ENCODE measurements at regions not wholly inside any gene's neighbourhood (a gene's known extent, or its start where the extent isn't known, plus 50 kb on each side); places are given as distances from the start of the nearest gene placed in this dataset.
A peak's percentile ranks its signal among the peaks of the same experiment; 100 is the strongest.
"Not testable (repeated sequence)": the region's sequence is repeated elsewhere in the genome, so short reads cannot be mapped to it uniquely, and the experiment has no call there.

DNA sequence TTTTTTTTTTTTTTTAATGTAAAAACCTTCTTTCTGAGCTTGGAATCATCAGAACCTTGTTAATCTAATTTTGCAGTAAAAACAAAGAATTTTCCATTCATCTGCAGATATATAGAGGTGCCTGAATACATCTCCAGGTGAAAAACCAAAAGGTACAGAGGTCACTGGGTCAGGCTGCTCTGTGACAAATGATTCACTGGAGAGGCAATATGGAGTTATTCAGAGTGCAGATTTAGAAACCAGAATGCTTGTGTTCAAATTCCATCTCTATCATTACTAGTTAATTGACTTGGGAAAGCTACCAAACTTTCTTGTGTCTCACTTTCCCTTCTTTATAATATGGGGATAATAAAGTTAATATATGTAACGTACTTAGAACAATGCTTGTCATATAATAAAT lies 51.5 kb upstream of the C1orf53 start:
- in situ Hi-C loops (cut with HindIII; ENCODE audit: low pct_unique_long_range_greater_than_20kb, low sequenced_read_pairs) = no loop called here
- no peak for DNase-seq (ENCODE audit: low read depth, low spot score)

DNA sequence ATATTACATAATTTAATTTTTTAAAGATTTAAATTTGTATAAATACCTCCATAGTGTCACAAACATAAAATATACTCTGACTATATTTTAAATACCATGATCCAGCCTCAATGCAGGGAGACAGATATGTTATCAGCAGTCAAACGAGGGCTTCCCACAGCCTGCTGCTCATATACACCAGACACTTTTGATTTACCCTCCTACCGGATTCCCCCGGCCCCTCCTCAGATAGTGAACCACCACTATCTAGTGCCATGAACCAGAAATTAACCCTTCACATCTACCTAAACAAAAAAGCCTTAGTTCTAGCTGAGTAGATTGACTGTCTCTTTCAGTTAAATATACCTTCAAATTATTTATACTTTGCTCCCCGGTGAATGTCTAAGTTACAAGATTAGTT lies 52.4 kb upstream of the C1orf53 start:
- in situ Hi-C loops (cut with HindIII; ENCODE audit: low pct_unique_long_range_greater_than_20kb, low sequenced_read_pairs) = no loop called here
- no peak for DNase-seq (ENCODE audit: low read depth, low spot score)

DNA sequence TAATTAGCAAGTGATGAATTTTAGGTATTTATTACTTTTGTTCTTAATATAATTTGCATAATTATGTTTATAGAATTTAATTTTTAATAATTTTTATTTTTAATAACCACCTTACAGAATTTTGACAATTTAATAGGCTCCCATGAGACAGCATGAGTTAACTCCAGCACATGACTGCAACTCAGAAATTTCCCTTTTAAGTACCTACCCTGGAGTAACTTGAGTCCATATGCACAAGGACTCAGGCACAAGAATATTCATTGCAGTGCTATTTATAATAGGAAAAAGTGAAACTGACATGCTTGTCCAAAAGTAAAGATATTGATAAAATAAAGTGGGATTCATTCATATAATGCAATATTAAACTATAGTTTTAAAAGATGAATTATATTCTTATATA lies 54.1 kb upstream of the C1orf53 start:
- in situ Hi-C loops (cut with HindIII; ENCODE audit: low pct_unique_long_range_greater_than_20kb, low sequenced_read_pairs) = no loop called here
- no peak for DNase-seq (ENCODE audit: low read depth, low spot score)

DNA sequence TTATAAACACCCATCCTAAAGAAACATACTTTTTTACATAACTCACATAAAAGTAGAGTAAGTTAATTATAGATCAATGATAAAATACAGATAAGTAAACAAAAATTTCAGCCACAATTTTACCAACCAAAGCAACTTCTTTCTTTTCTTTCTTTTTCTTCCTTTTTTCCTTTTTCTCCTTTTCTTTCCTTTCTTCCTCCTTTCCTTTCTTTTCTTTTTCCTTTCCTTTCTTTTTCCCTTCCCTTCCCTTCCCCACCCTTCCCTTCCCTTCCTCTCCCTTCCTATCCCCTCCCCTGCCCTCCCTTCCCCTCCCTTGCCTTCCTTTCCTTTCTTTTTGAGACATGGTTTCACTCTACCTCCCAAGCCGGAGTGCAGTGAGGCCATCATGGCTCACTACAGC lies 56.5 kb upstream of the C1orf53 start:
- DNase-seq (ENCODE audit: low read depth, low spot score) = no peak
- in situ Hi-C loops (cut with HindIII; ENCODE audit: low pct_unique_long_range_greater_than_20kb, low sequenced_read_pairs) = no loop called here

DNA sequence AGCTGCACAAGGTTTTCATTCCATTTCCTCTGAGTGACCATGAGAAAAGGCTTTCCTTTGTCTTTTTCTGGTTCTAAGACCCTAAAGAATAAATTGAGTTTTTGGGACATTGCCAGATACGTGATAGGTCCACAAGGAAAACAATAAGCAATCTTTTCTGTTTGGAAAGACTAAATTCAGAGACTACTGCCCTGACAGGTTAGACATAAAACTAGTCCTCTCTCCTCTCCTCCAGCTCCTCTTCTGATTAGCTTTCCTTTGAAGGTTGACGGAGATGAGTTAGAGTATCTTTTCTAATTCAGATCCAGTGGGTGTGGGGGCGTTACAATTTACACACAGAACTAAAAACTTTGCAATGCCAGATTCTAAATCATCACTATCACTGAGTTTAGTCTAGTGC lies 57.8 kb upstream of the C1orf53 start:
- DNase-seq (ENCODE audit: low read depth, low spot score) = no peak
- in situ Hi-C loops (cut with HindIII; ENCODE audit: low pct_unique_long_range_greater_than_20kb, low sequenced_read_pairs) = no loop called here

DNA sequence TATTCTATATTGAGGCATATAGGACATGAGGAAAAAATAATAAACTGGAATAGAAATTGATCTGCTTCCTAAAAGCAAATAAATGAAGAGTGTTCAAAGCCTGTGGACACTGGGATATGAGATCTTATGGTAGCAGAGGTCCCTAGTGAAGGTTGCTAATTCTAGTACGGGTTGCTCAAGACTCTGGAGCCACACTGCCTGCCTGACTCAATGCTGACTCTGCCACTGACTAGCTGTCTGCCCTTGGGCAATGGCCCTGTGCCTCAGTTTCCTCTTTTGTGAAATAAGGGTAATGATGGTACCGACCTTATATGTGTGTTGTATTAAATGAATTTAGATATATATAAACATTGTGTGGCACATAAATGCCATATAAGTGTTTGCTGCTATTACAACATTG lies 59.0 kb upstream of the C1orf53 start:
- DNase-seq (ENCODE audit: low read depth, low spot score) = no peak
- in situ Hi-C loops (cut with HindIII; ENCODE audit: low pct_unique_long_range_greater_than_20kb, low sequenced_read_pairs) = no loop called here

DNA sequence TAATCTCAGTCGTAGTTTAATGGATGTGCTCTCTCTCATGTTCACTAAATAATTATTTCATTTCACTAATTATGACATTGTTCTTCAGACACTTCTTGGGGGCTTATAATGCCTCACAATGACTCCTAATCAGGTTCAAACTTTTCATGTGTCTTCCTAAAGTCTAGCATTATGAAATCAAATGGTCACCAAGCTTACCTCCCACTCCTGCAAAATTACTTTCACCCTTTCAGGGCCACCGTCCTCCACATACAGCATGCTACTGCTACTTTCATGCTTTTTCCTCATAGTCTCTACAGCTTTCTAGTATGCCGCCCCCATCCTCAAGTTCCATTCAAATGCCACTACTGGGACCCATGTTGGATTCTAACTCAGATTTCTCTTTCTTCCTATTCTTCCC lies 59.8 kb upstream of the C1orf53 start:
- in situ Hi-C loops (cut with HindIII; ENCODE audit: low pct_unique_long_range_greater_than_20kb, low sequenced_read_pairs) = no loop called here
- no peak for DNase-seq (ENCODE audit: low read depth, low spot score)

DNA sequence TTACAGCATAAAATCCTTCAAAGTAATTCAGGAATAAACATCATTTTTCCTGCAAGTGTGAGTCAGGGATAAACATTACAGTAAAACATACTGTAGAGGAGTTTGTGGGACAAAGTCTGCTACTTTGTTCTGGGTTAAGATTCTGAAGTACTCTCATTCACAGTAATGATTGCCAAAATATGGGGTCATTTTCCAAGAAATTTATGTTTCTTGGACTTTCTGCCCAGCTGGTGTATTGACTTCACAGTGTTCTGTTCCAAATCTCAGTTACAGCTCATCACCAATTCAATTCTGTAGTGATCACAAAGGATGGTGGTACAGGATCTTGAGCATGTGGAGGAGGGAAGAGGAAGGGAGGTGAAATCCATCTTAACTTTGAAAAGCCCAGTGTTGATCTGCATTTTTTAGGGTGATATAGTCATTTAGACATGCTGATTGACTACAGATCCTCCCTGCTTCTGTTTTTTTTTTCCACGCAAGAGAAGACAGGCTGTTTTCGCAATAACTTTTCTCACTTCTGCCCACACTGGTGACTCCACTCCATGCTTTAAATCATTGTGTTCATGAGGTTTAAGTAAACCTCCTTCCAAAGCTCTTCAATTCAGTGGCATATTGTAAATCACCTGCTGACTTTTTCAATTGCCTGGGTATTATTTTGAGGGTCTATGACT lies 60.4 kb upstream of the C1orf53 start:
- in situ Hi-C loops (cut with HindIII; ENCODE audit: low pct_unique_long_range_greater_than_20kb, low sequenced_read_pairs) = no loop called here
- no peak for DNase-seq (ENCODE audit: low read depth, low spot score)

DNA sequence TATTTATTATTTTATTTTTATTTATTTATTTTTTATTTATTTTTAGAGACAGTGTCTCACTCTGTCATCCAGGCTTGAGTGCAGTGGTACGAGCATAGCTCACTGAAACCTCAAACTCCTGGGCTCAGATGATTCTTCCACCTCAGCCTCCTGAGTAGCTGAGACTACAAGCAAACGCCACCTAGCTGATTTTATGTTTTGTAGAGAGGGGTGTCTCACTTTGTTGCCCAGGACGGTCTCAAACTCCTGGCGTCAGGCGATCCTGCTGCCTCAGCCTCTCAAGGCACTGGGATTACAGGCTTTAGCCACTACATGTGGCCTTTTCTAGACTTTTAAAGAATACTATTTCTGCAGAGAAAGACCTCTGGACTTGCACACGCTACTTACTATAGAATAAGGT lies 61.3 kb upstream of the C1orf53 start:
- DNase-seq (ENCODE audit: low read depth, low spot score) = peak; percentile 4
- in situ Hi-C loops (cut with HindIII; ENCODE audit: low pct_unique_long_range_greater_than_20kb, low sequenced_read_pairs) = no loop called here

DNA sequence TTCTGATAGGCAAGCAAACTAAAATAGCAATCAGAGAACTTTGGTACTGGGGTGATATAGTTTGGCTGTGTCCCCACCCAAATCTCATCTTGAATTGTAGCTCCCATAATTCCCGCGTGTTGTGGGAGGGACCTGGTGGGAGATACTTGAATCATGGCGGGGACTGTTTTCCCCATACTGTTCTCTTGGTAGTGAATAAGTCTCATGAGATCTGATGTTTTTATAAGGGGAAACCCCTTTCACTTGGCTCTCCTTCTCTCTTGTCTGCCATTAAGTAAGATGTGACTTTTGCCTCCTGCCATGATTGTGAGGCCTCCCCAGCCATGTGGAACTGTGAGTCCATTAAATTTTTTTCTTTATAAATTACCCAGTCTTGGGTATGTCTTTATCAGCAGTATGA lies 62.6 kb upstream of the C1orf53 start:
- in situ Hi-C loops (cut with HindIII; ENCODE audit: low pct_unique_long_range_greater_than_20kb, low sequenced_read_pairs) = not testable (repeated sequence)

DNA sequence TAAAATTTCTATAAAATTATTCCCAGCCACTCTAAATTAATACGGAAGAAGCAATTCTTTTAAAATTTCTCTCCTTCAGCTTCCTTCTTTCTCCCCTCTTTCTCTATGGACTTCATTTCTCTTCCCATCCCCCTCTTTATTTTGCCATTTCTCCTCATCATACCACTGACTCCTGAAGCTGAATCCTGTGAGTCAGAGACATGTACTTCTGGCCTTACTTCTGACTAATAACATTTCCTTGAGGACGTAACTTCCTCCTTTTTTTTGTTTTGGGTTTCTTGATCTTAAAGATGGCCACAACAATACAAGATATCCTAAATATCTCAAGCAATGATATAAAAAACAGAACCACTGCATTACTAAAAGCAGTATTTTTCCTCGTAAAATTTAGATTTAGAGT lies 63.6 kb upstream of the DENND1B start:
- in situ Hi-C loops (cut with HindIII; ENCODE audit: low pct_unique_long_range_greater_than_20kb, low sequenced_read_pairs) = no loop called here
- DNase-seq (ENCODE audit: low read depth, low spot score) = no peak

More for the DNA sequence above, 62.6 kb upstream of the C1orf53 start:
- DNase-seq (ENCODE audit: low read depth, low spot score) = not testable (repeated sequence)

DNA sequence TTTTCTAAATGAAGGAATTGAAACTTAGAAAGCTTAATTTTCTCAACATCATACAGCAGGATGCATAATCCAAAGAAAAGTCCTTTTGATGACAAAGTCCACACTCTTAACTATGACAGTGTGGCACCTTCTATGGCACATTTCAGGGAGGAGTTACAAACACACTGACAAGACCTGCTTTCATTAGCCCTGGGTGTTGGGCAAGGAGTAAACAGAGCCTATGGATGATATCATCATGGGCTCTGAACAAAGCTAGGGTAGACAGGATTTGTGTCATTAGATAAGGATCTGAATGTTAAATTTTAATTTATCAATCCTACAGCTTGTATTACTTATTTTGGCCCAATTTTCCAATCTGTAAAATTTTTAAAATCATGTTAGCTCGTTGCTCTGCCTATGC lies 62.6 kb upstream of the DENND1B start:
- in situ Hi-C loops (cut with HindIII; ENCODE audit: low pct_unique_long_range_greater_than_20kb, low sequenced_read_pairs) = no loop called here

DNA sequence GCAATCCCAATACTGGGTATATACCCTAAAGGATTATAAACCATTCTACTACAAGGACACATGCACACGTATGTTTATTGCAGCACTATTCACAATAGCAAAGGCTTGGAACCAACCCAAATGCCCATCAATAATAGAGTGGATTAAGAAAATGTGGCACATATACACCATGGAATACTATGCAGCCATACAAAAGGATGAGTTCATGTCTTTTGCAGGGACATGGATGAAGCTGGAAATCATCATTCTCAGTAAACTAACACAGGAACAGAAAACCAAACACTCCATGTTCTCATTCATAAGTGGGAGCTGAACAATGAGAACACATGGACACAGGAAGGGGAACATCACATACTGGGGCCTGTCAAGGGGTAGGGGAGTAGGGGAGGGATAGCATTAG lies 61.1 kb upstream of the DENND1B start:
- in situ Hi-C loops (cut with HindIII; ENCODE audit: low pct_unique_long_range_greater_than_20kb, low sequenced_read_pairs); DNase-seq (ENCODE audit: low read depth, low spot score): not testable (repeated sequence)

More for the DNA sequence above, 62.6 kb upstream of the DENND1B start:
- no peak for DNase-seq (ENCODE audit: low read depth, low spot score)

DNA sequence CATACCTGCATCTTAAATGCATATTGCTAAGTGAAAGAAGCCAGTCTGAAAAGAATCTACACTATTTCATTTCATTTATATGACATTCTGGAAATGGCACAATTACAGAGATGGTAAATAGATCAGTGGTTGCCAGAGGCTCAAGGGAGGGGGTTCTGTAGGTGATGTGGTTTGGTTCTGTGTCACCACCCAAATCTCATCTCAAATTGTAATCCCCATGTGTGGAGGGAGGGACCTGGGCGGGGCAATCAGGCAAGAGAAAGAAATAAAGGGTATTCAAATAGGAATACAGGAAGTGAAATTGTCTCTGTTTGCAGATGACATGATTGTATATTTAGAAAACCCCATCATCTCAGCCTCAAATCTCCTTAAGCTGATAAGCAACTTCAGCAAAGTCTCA lies 53.7 kb upstream of the DENND1B start:
- in situ Hi-C loops (cut with HindIII; ENCODE audit: low pct_unique_long_range_greater_than_20kb, low sequenced_read_pairs); DNase-seq (ENCODE audit: low read depth, low spot score): not testable (repeated sequence)

DNA sequence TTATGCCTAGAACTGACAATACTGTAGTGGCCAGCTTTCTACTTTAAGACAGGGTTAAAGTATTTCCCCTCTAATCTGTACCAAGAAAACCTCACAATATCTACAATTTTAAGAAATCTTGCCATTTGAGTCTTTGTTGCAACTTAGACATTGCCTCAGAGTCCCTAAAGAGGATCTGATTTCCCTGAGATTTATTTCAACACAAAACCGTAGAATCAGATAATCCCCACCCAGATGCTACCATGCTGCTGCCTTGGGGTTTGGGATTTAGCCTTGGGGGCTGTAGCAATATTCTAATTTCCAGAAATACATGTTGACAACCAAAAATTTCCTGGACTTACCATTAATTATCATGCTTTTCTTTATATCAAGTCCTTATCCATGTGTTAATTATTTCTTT lies 50.3 kb upstream of the DENND1B start:
- no peak for DNase-seq (ENCODE audit: low read depth, low spot score)
- in situ Hi-C loops (cut with HindIII; ENCODE audit: low pct_unique_long_range_greater_than_20kb, low sequenced_read_pairs) = no loop called here

Measured in SK-MEL-5 (cell line).